ENCODE measurements at regions not wholly inside any gene's neighbourhood (a gene's known extent, or its start where the extent isn't known, plus 50 kb on each side); places are given as distances from the start of the nearest gene placed in this dataset.

DNA sequence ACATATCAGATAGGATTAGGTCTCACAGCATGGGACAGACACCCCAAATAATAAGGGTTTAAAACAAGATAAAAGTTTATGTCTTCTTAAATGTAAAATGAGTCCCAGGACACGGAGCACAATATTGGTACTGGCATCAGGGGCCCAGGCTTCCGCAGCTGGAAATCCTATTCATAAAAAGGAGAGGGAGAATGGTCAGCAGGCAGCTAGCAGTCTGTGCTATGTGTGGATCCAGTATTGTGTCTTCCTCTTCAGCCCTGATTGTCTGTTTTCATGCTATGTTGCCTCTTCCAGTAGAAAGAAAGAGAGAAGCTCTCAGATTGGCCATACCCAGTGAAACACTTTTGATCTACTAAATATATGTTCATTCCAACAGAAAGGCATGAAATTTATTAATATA lies 319.3 kb upstream of the SLCO3A1 start:
- TF ChIP-seq, protein P1, sequence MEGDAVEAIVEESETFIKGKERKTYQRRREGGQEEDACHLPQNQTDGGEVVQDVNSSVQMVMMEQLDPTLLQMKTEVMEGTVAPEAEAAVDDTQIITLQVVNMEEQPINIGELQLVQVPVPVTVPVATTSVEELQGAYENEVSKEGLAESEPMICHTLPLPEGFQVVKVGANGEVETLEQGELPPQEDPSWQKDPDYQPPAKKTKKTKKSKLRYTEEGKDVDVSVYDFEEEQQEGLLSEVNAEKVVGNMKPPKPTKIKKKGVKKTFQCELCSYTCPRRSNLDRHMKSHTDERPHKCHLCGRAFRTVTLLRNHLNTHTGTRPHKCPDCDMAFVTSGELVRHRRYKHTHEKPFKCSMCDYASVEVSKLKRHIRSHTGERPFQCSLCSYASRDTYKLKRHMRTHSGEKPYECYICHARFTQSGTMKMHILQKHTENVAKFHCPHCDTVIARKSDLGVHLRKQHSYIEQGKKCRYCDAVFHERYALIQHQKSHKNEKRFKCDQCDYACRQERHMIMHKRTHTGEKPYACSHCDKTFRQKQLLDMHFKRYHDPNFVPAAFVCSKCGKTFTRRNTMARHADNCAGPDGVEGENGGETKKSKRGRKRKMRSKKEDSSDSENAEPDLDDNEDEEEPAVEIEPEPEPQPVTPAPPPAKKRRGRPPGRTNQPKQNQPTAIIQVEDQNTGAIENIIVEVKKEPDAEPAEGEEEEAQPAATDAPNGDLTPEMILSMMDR (conservative IDR thresholded peaks at IDR 0.05; ENCODE audit: low read depth in 2 of 2) = no peak
- TF ChIP-seq, protein P2, sequence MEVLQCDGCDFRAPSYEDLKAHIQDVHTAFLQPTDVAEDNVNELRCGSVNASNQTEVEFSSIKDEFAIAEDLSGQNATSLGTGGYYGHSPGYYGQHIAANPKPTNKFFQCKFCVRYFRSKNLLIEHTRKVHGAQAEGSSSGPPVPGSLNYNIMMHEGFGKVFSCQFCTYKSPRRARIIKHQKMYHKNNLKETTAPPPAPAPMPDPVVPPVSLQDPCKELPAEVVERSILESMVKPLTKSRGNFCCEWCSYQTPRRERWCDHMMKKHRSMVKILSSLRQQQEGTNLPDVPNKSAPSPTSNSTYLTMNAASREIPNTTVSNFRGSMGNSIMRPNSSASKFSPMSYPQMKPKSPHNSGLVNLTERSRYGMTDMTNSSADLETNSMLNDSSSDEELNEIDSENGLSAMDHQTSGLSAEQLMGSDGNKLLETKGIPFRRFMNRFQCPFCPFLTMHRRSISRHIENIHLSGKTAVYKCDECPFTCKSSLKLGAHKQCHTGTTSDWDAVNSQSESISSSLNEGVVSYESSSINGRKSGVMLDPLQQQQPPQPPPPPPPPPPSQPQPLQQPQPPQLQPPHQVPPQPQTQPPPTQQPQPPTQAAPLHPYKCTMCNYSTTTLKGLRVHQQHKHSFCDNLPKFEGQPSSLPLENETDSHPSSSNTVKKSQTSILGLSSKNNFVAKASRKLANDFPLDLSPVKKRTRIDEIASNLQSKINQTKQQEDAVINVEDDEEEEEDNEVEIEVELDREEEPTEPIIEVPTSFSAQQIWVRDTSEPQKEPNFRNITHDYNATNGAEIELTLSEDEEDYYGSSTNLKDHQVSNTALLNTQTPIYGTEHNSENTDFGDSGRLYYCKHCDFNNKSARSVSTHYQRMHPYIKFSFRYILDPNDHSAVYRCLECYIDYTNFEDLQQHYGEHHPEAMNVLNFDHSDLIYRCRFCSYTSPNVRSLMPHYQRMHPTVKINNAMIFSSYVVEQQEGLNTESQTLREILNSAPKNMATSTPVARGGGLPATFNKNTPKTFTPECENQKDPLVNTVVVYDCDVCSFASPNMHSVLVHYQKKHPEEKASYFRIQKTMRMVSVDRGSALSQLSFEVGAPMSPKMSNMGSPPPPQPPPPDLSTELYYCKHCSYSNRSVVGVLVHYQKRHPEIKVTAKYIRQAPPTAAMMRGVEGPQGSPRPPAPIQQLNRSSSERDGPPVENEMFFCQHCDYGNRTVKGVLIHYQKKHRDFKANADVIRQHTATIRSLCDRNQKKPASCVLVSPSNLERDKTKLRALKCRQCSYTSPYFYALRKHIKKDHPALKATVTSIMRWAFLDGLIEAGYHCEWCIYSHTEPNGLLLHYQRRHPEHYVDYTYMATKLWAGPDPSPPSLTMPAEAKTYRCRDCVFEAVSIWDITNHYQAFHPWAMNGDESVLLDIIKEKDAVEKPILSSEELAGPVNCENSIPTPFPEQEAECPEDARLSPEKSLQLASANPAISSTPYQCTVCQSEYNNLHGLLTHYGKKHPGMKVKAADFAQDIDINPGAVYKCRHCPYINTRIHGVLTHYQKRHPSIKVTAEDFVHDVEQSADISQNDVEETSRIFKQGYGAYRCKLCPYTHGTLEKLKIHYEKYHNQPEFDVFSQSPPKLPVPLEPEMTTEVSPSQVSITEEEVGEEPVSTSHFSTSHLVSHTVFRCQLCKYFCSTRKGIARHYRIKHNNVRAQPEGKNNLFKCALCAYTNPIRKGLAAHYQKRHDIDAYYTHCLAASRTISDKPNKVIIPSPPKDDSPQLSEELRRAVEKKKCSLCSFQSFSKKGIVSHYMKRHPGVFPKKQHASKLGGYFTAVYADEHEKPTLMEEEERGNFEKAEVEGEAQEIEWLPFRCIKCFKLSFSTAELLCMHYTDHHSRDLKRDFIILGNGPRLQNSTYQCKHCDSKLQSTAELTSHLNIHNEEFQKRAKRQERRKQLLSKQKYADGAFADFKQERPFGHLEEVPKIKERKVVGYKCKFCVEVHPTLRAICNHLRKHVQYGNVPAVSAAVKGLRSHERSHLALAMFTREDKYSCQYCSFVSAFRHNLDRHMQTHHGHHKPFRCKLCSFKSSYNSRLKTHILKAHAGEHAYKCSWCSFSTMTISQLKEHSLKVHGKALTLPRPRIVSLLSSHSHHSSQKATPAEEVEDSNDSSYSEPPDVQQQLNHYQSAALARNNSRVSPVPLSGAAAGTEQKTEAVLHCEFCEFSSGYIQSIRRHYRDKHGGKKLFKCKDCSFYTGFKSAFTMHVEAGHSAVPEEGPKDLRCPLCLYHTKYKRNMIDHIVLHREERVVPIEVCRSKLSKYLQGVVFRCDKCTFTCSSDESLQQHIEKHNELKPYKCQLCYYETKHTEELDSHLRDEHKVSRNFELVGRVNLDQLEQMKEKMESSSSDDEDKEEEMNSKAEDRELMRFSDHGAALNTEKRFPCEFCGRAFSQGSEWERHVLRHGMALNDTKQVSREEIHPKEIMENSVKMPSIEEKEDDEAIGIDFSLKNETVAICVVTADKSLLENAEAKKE (CRISPR knock-in tag; IDR thresholded peaks at IDR 0.05) = no peak
- no peak for TF ChIP-seq POLR2AphosphoS5 (IDR thresholded peaks at IDR 0.05; ENCODE audit: low read depth)
- TF ChIP-seq EZH2 (IDR thresholded peaks at IDR 0.05; ENCODE audit: low read depth, unreplicated experiment) = no peak
- no peak for TF ChIP-seq CREB1 (CRISPR knock-in tag; IDR thresholded peaks at IDR 0.05; ENCODE audit: low read depth)
- TF ChIP-seq EZH2phosphoT487 (IDR thresholded peaks at IDR 0.05; ENCODE audit: unreplicated experiment) = no peak
- TF ChIP-seq NANOG (IDR thresholded peaks at IDR 0.05; ENCODE audit: borderline replicate concordance) = no peak
